Mucosa of gallbladder (tissue), 1 donor: ENCODE measurements at regions not wholly inside any gene's neighbourhood (a gene's known extent, or its start where the extent isn't known, plus 50 kb on each side); places are given as distances from the start of the nearest gene placed in this dataset.
"Not testable (repeated sequence)": the region's sequence is repeated elsewhere in the genome, so short reads cannot be mapped to it uniquely, and the experiment has no call there.

Experiments
- DNase-seq: peaks from one replicate; pipeline ENCODE4 v3.0.0-alpha.2; 2020; ENCODE audit warnings: low spot score
- donor health status: DM: no; HTN: no; CAD: no.

DNA sequence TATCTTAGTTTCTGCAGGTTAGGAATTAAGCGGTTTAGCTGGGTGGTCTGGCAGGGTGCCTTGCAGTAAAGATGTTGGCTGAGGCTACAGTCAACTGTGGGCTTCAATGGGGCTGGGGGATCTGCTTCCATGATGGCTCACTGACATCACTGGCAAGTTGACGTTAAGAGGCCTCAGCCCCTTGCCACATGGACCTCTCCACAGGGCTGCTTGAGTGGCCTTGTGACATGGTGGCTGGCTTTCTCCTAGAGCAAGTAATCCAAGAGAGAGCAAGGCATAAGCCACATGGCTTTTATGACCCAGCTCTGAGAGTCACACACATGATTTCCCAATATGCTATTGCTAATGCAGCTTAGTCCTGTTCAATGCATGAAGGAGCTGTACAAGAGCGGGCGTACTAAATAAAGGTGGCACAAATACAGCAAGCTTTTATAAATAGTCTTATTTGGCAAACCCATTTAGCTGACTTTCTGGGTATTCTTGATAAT is 109.1 kb downstream of the SEPTIN7 start:
- no peak for DNase-seq

DNA sequence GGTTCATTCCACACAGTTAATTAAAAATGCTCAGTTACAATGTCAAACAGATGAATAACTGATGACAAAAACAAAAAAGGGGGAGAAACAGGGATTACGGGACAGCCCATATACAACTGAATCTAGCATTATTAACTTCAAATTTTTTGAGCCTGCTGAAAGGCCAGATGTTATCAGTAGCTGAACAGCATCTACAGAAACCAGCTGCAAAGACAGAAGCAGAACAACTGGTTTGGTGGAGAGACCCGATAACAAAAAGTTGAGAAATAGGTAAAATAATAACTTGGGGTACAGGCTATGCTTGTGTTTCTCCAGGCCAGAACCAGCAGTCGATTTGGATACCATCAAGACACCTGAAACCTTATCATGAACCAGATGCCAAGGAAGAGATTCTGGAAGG is 109.8 kb downstream of the SEPTIN7 start:
- not testable (repeated sequence) for DNase-seq

DNA sequence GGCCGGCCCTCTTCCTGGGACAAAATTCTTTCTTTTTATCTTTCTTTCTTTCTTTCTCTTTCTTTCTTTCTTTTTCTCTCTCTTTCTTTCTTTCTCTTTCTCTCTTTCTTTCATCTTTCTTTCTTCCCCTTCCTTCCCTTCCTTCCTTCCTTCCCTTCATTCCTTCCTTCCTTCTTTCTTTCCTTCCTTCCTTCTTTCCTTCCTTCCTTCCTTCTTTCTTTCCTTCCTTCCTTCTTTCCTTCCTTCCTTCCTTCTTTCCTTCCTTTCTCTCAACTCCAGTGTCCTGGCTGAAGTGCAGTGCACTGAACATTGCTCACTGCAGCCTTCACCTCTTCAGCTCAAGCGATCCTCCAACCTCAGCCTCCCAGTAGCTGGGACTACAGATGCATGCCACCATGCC is 112.5 kb downstream of the SEPTIN7 start:
- DNase-seq, result not testable (repeated sequence)

DNA sequence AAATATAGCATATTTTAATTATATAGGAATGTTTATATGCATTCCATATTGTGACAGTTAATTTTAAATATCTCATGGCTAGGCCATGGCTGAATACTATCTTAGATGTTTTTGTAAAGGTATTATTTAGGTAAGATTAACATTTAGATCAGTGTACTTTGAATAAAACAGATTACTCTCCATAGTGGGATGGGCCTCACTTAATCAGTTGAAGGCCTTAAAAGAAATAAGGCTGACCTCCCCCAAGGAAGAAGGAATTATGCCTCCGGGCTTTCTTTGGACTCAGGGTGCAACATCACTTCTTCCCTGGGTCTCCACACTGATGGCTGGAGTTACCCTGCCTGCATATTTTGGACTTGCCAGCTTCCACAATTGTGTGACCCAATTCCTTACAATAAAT is 113.4 kb downstream of the SEPTIN7 start:
- not testable (repeated sequence) for DNase-seq

DNA sequence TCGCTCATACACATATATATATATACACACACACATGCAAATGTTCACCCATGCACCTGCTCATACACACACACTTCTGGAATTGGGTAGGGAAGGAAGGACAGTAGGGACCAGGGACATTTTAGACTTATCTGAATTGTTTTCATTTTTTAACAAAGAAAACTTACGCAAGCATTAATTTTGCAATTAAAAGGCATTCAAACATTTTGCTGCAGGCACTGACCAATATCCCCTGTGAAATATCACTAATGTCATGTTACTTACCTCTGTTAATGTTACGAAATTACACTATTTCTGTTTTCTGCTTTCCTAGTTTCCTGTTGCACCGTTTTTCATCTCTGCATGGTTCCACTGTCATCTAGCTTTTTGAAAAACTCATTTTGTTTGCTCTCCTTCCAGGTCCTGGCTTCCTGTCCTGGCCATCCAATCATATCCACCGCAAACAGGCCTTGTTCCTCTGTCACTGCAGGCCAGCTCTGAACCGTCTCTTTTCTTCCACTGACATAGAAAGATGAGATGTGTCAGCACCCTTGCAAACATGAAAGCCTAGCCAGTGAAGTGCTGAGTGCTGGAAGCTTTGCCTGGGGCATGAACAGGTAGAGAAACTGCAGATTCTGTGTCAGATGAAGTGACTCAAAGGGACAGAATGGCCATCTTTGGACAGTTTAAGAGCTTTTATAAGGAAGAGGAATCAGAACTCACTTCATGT is 114.5 kb downstream of the SEPTIN7 start:
- not testable (repeated sequence) for DNase-seq

DNA sequence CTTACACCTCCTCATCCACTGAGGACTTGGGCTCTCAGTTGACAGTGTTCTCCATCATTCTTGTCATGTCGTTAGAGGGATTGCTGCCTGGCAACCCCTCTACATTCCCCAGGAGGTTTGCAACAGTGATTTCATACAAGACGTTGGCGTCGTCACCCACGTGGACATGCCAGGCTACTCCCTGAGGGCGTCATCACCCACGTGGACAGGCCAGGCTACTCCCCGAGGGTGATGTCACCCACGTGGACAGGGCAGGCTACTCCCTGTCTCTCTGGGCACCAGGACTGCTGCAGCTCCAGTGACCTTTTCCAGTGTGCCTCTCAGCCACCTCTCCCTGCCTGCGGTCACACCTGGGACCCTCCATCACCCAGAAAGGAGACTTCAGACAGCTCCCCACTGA is 117.4 kb downstream of the SEPTIN7 start:
- not testable (repeated sequence) for DNase-seq

DNA sequence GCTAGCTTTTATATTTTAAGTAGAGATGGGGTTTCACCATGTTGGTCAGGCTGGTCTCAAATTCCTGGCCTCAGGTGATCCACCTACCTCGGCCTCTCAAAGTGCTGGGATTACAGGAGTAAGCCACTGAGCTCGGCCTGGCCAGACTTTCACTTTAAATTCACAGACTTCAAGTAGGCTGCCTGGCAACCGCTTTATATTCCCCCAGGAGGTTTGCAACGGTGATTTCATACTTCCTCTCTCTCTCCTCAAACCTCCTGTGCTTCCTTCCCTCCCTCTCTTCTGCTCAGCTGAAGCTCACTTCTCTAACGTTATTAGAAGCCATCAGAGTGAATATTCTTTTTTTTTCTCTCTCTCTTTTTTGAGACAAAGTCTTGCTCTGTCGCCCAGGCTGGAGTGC is 118.8 kb downstream of the SEPTIN7 start:
- not testable (repeated sequence) for DNase-seq

DNA sequence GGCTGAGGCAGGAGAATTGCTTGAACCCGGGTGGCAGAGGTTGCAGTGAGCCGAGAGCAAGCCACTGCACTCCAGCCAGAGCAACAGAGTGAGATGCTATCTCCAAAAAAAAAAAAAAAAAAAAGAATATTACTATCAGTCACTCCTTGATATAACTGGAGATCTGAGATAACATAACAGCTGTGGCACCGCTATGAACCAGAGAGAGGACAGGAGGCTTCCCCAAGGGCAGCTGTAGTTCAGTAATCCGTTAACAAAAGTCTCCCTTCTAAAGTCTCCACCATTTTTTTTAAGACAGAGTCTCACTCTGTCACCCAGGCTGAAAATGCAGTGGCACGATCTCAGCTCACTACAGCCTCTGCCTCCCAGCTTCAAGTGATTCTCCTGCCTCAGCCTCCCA is 120.5 kb downstream of the SEPTIN7 start:
- not testable (repeated sequence) for DNase-seq

DNA sequence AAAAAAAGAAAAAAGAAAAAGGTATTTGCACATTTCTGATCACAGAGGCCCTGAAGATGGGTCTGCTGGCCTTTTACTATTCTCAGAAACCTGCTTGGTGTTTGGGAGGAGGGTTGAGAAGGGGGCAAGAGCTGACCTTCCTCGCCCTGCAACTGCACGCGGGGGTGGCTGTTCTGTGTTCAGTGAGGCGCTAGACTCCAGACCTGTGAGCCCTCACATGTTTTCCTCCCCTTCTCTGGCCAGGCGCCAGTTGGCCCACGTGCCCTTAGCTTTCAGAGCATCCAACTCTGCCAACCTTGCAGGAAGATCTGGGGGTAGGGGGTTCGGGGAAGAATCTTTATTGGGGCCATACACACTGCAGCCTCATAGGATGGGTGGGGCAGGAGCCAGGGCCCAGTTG is 123.8 kb downstream of the SEPTIN7 start:
- DNase-seq, result not testable (repeated sequence)

DNA sequence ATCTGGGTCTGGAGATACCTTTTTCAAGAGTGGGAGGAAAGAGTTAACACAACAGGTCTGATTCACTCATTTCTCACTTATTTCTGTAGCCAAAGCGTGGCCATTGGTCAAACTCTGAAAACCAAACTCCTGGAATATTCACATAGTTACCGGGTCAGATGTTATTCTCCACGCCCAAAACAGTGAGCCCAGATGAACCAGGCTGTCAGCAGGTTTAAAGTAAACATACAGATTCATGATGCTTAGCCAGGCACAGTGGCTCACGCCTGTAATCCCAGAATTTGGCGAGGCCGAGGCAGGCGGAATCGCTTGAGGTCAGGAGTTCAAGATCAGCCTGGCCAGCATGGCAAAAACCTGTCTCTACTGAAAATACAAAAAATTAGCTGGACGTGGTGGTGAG is 126.1 kb downstream of the SEPTIN7 start:
- not testable (repeated sequence) for DNase-seq

DNA sequence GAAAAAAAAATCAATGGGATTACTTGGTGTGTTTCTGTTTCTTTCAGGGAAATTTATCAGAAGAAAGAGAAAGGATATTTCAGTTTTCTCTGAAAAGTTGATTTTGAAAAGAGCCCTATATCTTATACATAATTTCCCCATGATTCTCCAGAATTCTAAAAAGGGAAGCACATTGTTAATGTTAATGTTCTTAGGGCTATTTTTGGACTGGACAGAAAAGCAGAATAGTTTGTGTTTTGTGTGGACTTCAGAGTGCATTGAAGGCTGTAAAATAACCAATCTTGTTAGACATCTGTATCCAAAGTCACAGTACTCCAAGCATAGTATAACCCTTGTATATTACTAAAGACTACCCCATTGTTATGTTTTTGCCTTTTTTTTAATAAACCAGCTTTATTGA is 130.3 kb downstream of the SEPTIN7 start:
- not testable (repeated sequence) for DNase-seq

DNA sequence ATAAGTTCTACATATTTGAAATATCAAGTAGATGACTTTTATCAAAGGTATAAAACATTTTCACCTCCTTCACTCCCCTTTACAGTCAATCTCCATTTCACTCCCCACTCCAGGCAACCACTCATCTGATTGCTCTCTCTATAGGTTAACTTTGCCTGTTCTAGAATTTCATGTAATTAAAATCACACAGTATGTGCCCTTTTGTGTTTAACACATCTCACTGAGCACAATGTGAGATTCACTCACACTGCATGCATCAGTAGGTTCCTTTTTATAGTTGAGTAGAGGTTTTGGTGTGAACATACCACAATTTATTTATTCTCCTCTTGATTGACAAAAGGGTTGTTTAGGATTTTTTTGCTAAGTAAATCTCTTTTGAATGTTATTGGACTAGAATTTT is 130.7 kb downstream of the SEPTIN7 start:
- DNase-seq, result not testable (repeated sequence)

DNA sequence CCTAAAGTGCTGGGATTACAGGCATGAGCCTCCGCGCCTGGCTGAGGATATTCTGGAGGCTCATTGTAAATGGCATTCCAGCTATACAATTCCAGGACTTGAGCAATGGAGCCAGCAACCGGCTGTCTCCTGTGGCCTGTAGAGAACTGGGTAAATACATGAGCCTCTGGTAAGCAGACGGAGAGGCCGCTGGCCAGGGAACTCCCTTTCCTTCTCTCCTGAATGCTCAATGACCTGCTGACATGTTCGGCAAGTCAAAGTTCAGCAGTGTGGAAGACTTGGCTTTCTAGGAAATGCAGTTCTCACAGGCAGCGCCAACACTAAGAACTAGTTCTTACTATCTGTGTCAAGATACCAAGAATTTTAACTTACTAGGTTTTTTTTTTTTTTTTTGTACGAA is 139.8 kb downstream of the SEPTIN7 start:
- not testable (repeated sequence) for DNase-seq

DNA sequence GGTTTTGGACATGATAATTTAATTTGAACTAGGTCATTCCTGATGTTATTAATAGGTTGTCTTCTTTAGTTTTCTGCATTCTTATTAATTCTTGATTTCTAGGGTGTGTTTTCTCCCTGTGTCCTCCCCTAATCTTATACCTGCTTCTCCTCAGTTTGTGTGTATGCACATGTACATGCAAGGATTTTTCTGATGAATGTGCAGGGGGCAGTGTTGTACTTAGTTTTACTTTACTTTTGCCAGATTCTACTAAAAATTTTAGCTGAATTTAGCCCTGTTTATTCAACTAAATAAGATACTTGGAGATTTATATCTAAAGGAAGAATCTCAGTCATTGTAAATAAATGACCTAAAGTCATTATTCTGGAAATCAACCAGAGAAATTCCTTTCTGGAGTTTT is 144.8 kb downstream of the SEPTIN7 start:
- not testable (repeated sequence) for DNase-seq

DNA sequence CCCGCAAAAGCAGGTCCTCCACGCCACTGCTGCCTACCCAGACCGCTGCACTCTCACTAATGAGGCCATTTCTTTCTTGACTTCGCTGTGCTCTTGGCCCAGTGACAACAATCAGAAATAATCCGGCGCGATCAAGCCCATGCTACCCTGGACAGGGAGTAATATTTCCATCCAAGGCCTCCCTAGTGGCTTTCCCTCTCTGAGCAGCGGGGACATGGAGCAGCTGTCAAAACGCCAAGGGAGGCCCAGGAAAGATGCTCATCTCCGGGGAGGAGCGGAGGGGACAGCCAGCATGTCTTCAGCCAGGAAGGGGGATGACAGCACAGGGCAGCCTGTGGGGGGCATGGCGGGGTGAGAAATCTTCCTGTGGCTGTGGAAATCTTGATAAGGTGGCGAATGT is 154.9 kb downstream of the SEPTIN7 start:
- not testable (repeated sequence) for DNase-seq

DNA sequence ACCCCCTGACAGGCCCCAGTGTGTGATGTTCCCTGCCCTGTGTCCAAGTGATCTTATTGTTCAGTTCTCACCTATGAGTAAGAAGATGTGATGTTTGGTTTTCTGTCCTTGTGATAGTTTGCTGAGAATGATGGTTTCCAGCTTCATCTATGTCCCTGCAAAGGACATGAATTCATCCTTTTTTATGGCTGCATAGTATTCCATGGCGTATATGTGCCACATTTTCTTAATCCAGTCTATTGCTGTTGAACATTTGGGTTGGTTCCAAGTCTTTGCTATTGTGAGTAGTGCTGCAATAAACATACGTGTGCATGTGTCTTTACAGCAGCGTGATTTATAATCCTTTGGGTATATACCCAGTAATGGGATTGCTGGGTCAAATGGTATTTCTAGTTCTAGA is 156.1 kb downstream of the SEPTIN7 start:
- DNase-seq, result not testable (repeated sequence)

DNA sequence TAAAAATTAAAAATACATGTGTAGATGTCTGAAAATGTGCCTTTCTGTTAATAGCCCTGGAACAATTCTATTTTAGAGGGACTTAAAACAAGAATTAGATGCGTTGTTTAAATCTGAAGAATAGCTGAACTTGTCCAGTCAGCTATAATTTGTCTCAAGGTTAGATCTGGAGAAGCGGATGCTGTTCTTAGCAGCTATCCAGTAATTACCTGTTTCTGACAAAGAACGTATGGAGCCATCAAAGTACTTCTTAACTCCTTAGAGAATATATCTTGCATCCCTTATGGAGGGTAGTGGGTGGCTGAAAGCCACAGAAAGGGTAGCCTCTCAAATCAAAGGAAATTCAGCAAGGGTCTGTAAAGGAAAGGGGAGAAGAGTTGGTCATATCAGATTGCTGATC is 160.4 kb downstream of the SEPTIN7 start:
- DNase-seq, result not testable (repeated sequence)

DNA sequence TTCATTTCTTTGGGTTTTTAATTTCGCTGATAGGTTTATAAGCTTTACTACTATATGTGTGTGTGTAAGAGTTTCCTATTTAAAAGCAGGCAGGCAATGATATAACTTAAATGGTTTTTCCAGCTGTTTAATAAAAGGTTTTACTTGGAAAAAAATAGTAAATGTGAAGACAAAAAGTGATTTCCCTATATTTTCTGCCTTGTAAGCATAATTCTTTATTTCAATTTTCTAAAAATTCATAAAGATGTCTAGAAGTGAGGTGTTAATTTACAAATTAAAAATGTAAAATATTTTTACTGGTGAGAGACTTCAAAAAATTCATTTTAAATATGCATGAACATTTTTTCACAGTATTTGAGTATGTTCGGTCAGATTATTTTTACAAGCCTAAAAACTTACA is 161.8 kb downstream of the SEPTIN7 start:
- DNase-seq, result not testable (repeated sequence)

DNA sequence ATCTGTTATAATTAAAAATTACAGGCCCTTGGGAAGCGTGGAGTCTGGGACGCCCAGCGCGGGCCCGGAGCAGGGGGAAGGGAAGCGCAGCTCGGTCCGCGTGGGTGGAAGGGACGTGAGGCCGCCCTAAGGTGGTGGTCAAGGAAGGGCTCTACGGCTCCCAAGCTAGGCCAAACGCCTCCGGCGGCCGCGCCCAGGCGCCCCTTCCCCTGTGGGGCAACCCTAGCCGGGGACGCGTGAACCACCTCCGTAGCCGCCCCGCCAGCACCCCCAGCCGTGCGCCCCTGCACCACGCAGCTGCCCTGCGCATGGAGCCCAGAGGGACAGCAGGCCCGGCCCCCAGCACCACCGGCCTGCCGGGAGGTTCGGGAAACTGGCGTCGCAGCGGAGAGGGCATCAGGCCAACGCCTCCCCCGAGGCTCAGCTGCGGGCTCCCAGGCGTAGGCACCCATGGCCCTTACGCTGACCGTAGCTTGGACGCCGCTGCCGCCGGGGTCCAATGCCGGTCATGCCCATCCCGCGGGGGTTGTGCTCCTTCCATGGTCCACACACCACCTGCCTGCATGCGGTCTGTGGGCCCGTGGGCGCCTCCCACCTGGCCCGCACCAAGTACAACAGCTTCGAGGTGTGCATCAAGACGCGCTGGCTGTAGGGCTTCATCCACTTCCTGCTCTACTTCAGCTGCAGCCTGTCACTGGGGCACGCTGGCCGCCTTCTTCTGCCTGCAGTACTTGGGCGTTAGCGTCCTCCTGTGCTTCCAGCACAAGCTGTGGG is 166.7 kb downstream of the SEPTIN7 start:
- no peak for DNase-seq

DNA sequence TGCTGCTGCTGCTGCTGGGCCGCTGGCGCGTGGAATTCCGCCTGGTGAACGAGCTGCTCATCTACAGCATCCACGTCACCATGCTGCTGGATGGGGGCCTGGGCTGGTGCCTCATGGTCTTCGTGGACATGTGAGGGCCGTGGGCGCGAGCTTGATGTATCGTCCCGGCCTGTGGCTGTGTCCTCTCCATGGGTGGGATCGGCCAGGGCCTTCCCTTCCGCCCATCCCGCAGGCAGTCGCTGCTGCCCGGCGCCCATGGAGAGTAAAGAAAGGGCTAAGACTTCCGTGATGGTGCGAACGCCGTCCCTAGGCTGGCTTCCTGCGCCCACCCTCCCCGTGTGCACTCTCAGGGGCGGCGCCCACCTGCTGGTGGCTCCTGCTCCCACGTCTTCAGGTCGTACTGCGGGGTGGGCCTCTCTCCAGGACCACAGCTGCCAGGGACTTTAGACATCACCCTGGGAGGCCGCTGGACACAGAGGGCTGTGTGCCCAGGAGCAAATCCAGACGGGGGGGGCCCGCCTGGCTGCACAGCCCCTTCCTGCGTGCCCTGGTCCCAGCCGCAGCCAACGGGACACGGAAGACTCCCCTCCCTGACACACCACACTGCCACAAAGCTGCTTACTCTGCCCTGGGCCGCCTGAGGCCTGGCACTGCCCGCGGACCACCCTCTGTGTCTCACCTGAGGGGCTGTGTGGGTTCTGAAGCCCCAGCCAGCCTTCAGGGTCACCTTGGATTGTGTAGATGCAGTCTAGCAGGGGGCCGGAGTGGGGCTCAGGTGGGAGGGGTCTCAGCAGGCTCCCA is 167.5 kb downstream of the SEPTIN7 start:
- no peak for DNase-seq

DNA sequence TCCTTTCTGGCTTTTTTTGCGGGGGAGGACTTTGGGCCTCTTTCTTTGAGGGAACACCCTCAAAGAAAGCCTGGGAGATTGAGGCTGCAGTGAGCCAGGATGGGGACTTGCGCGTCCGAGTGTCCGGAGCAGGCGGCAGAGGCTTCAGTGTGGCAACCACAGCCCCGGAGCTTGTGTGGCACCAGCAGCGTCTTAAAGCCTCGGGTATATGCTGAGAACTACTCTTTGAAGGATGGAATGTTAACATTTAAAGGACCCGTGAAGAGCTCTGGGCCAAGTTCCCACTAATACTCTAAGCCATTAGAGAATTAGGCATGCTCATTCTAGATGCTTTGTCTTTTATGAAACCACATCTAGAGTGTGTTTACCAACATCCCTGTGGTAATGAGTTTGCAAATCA is 168.2 kb downstream of the SEPTIN7 start:
- DNase-seq, result no peak

DNA sequence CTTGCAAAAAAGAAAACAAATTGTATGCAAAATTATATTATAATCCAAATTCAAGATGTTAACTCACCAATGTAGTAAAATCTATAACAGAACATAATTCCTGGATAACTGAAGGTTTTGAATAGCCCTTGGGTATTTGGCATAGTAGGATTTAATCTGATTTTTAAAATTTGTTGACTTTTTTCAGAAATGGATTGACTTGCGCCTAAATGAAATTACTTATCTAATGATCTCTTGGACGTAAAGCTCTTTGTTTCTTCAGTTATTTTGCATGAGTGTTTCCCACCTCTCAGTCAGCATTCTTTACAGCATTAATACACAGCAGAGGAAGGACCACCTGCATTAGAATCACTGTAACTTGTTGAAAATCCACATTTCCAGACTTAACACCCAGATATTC is 169.6 kb downstream of the SEPTIN7 start:
- DNase-seq, result no peak
